Heart left ventricle (tissue), 16 donors: ENCODE measurements at regions not wholly inside any gene's neighbourhood (a gene's known extent, or its start where the extent isn't known, plus 50 kb on each side); places are given as distances from the start of the nearest gene placed in this dataset.

ENCODE experiments used
- ATAC-seq, 4 donors: fragments of 200-7000 bp; cut with Tn5 transposase; one replicate each; pipeline ENCODE4 v1.9.1; 2020 to 2022; ENCODE audit warnings: moderate library complexity in 4 of 4, mild to moderate bottlenecking in 3 of 4, moderate number of reproducible peaks in 1 of 4
- DNase-seq, 5 donors: peaks; one replicate each; pipeline ENCODE4 v3.0.0-alpha.2; 2020
- H3K27ac ChIP-seq, 12 donors: fragments of 200-600 bp; sonication (generic) in 4 of 12; one replicate each; pipeline versions ENCODE4 v1.5.0 to v1.8.0; 2016 to 2022; ENCODE audit warnings: mild to moderate bottlenecking in 2 of 12
- H3K27me3 ChIP-seq, 9 donors: fragments of 200-600 bp; sonication (generic) in 2 of 9; one replicate each; pipeline versions ENCODE4 v1.5.1 to v1.8.0; 2016 to 2022; ENCODE audit warnings: mild to moderate bottlenecking in 3 of 9
- H3K36me3 ChIP-seq, 9 donors: fragments of 200-600 bp; sonication (generic) in 2 of 9; one replicate each; pipeline versions ENCODE4 v1.5.0 to v1.8.0; 2018 to 2022; ENCODE audit warnings: mild to moderate bottlenecking in 2 of 9
- H3K4me1 ChIP-seq, 12 donors: fragments of 200-600 bp; sonication (generic) in 4 of 12; one replicate each; pipeline versions ENCODE4 v1.5.0 to v1.8.0; 2016 to 2022; ENCODE audit warnings: mild to moderate bottlenecking in 3 of 12
- H3K4me3 ChIP-seq, 12 donors: fragments of 200-600 bp; sonication (generic) in 4 of 12; one replicate each; pipeline versions ENCODE4 v1.5.0 to v1.8.0; 2017 to 2022; ENCODE audit warnings: mild to moderate bottlenecking in 9 of 12, moderate library complexity in 4 of 12
- H3K9me3 ChIP-seq, 12 donors: fragments of 200-600 bp; sonication (generic) in 4 of 12; one replicate each; pipeline versions ENCODE4 v1.5.0 to v1.8.0; 2016 to 2022; ENCODE audit warnings: mild to moderate bottlenecking in 1 of 12
- POLR2A ChIP-seq, 2 donors: fragments of 450-650 bp; IDR thresholded peaks; one replicate each; pipeline ENCODE4 v1.6.1; 2017; ENCODE audit warnings: antibody characterized with exemption in 2 of 2, mild to moderate bottlenecking in 2 of 2, moderate library complexity in 2 of 2
- WGBS, 4 donors: extraction: QIAGEN DNeasy Blood & Tissue Kit in 2 of 4; methylation state at CpG; one replicate each; pipeline versions ENCODE4 v1.1.5 to v1.1.7; 2013 to 2018; 5-methylcytosine and 5-hydroxymethylcytosine counted together
- intact Hi-C, 10 donors: fragments of 100-400 bp; cut with DNase I; formaldehyde crosslinking; loops; one replicate each; pipeline versions ENCODE4 v1.11.1 to v1.14.2; 2022
- TF ChIP-seq, protein P1 (sequence below), 12 donors: fragments of 200-600 bp; sonication (generic) in 4 of 12; IDR thresholded peaks; one replicate each; pipeline versions ENCODE4 v1.5.0 to v1.8.0; 2018 to 2022; ENCODE audit warnings: antibody characterized with exemption in 12 of 12, mild to moderate bottlenecking in 5 of 12
- donor health status: ischemic (EF 13 %, LVEDD 7.1; RV severe dilation, severe dysfunction).
- donor health status: healthy with polysubstance abuse.
- donor health status: DM: no; HTN: yes; CAD: no.
- donor health status: DM: no; HTN: no; CAD: no.
- donor health status: ischemic (EF 25% LVEDD 6.9; RV normal size, moderate dysfunction).
- donor health status: ischemic (EF 25% LVEDD 5.7; RV mildly dilated, moderate dysfunction).
- donor health status: healthy.
- donor health status: DM: yes; HTN: yes; CAD: no.
- donor health status: ischemic (EF 35%, LVEDD 5.7; RV mildly dilated, moderate dysfunction).
- donor health status: nonischemic (EF 11% LVEDD 7.7; RV severe dilation, severe dysfunction).
- donor health status: DM: yes; HTN: yes; CAD: no.
- donor health status: PGD.
- donor health status: ischemic (EF 29% LVEDD 5.4; RV normal size, mild dysfunction).
- donor health status: nonischemic (EF 23%, LVEDD 6.1; RV moderate dilation, normal function).

DNA sequence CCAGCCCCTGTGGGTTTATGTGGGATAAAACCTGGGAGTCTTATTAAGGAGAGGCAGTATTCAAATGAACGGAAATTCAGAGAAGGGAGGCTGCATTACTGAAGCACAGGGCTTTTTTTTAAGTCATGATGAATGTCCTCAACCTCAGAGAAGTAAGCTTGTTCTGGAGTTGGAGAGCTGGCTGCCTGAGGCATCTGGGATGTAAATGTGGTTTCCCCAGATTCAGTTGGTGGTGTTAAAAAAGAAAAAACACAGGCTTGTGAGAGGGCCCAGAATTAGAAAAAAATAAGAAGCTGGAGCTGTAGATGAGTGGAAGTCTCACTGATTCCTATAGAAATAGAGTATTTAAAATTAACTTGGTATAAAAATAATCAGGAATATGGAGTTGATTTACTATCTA is 64.0 kb upstream of the GPR12 start:
- ATAC-seq: no peak

DNA sequence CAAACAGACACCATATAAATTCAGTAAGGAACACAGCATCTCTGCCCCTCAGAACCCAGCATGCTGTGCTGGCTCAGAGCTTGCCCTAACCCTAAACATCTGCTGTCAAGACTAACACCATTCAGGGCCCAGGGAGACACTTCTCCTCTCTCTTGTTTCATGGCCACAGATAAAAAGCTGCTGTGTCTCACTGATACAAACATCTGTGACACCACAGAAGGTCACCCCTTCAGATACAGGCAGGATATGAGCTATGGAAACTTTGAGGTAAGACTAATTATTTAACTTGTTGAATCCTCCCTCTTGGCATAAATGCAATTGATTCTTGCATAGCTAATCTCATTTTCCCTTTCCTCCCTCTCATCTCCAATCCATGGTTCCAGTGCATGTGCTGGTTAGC is 61.6 kb upstream of the GPR12 start:
- Histone ChIP-seq H3K4me3 (no peak overlapping the region), H3K36me3 (no peaks in the 10 kb centered on the region), H3K4me1 (peaks cover 0 to 4% (median 0%) of the 10 kb centered on the region in 12 donors), H3K27me3 (no peaks in the 10 kb centered on the region), H3K9me3 (no peaks in the 10 kb centered on the region), H3K27ac (no peak overlapping the region)
- DNase-seq (no peak), ATAC-seq (no peak)
- TF ChIP-seq POLR2A (IDR thresholded peaks at IDR 0.05): no peak
- TF ChIP-seq, protein P1, sequence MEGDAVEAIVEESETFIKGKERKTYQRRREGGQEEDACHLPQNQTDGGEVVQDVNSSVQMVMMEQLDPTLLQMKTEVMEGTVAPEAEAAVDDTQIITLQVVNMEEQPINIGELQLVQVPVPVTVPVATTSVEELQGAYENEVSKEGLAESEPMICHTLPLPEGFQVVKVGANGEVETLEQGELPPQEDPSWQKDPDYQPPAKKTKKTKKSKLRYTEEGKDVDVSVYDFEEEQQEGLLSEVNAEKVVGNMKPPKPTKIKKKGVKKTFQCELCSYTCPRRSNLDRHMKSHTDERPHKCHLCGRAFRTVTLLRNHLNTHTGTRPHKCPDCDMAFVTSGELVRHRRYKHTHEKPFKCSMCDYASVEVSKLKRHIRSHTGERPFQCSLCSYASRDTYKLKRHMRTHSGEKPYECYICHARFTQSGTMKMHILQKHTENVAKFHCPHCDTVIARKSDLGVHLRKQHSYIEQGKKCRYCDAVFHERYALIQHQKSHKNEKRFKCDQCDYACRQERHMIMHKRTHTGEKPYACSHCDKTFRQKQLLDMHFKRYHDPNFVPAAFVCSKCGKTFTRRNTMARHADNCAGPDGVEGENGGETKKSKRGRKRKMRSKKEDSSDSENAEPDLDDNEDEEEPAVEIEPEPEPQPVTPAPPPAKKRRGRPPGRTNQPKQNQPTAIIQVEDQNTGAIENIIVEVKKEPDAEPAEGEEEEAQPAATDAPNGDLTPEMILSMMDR (IDR thresholded peaks at IDR 0.05): no peak
- intact Hi-C loops: no loop called here

More for the DNA sequence above, 64.0 kb upstream of the GPR12 start:
- Histone ChIP-seq H3K9me3 (no peaks in the 10 kb centered on the region), H3K36me3 (no peaks in the 10 kb centered on the region), H3K27me3 (no peaks in the 10 kb centered on the region), H3K4me1 (no peaks in the 10 kb centered on the region), H3K27ac (no peak overlapping the region), H3K4me3 (no peak overlapping the region)
- WGBS, 4 donors: 0 to 65% (median 37%) methylated on average over 1 of the region's 1 CpG
- DNase-seq: no peak
- TF ChIP-seq, protein P1 (IDR thresholded peaks at IDR 0.05): no peak
- TF ChIP-seq POLR2A (IDR thresholded peaks at IDR 0.05): no peak
- intact Hi-C loops: no loop called here

DNA sequence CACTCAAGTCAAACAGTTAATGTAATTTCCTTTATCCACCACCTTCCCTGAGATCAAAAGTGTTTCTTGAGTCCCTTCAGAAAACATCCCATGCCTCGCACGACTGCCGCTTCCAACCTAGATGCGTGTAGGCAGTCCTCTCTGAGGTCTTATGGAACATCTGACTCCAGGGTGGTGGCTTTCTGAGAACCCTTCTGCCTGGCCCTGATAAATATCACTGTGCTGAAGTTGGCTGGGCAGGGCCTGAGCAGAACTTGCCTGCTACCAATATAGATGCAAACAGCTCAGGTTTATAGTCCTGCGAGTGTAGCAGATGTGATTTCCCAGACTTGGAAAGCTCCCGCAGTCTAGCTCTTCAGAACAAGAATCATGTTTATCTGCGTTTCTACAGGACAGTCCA is 61.1 kb upstream of the GPR12 start:
- ATAC-seq (no peak), DNase-seq (no peak)
- WGBS, 4 donors: 77 to 92% (median 90%) methylated on average over 7 of the region's 7 CpGs
- H3K4me1 ChIP-seq: peaks cover 0 to 4% (median 0%) of the 10 kb centered on the region in 12 donors
- no peaks in the 10 kb centered on the region for H3K36me3 ChIP-seq
- no peak overlapping the region for H3K27ac ChIP-seq
- intact Hi-C loops: no loop called here
- no peaks in the 10 kb centered on the region for H3K27me3 ChIP-seq
- TF ChIP-seq POLR2A (IDR thresholded peaks at IDR 0.05): no peak
- TF ChIP-seq, protein P1 (IDR thresholded peaks at IDR 0.05): no peak
- H3K9me3 ChIP-seq: no peaks in the 10 kb centered on the region
- H3K4me3 ChIP-seq: no peak overlapping the region

DNA sequence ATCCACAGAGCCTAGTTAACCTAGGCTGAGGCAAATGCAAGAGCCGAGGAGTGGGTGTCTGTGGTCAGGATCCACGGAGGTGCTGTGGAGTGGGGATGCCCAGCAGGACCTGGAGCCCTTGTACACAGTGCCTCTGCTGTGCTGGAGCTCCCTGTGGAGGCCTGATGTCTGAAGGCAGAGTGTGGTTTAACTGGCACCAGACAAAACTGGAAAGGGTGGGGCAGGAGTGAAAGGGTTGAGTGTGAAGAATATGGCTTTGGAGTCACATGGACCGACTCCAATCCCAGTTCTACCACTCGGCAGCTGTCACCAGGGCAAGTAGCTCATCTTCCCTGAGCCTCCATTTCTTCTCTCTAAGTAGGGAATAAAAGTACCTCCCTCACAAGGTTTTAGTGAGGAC is 60.3 kb upstream of the GPR12 start:
- intact Hi-C loops: no loop called here
- no peak for ATAC-seq
- 81 to 88% (median 84%) methylated on average over 4 of the region's 4 CpGs for WGBS, 4 donors

More for the DNA sequence above, 60.3 kb upstream of the GPR12 start:
- Histone ChIP-seq H3K9me3 (no peaks in the 10 kb centered on the region), H3K36me3 (no peaks in the 10 kb centered on the region), H3K4me1 (peaks cover 0 to 4% (median 0%) of the 10 kb centered on the region in 12 donors), H3K4me3 (no peak overlapping the region), H3K27ac (no peak overlapping the region), H3K27me3 (no peaks in the 10 kb centered on the region)
- TF ChIP-seq, protein P1 (IDR thresholded peaks at IDR 0.05): no peak
- no peak for TF ChIP-seq POLR2A (IDR thresholded peaks at IDR 0.05)
- no peak for DNase-seq
